COLO829 (cell line): ENCODE measurements at regions not wholly inside any gene's neighbourhood (a gene's known extent, or its start where the extent isn't known, plus 50 kb on each side); places are given as distances from the start of the nearest gene placed in this dataset.
A peak's percentile ranks its signal among the peaks of the same experiment; 100 is the strongest.
"Not testable (repeated sequence)": the region's sequence is repeated elsewhere in the genome, so short reads cannot be mapped to it uniquely, and the experiment has no call there.

Source experiments
- DNase-seq: peaks from one replicate; pipeline ENCODE4 v3.0.0; 2012; ENCODE audit warnings: low spot score

- no peak for DNase-seq
Observed at GRCh38 chr2:192775459-192776262, 580.9 kb upstream of the TMEFF2 start.

GRCh38 chr2:192775011-192775410, 580.3 kb upstream of the TMEFF2 start:
- DNase-seq, result no peak

DNA sequence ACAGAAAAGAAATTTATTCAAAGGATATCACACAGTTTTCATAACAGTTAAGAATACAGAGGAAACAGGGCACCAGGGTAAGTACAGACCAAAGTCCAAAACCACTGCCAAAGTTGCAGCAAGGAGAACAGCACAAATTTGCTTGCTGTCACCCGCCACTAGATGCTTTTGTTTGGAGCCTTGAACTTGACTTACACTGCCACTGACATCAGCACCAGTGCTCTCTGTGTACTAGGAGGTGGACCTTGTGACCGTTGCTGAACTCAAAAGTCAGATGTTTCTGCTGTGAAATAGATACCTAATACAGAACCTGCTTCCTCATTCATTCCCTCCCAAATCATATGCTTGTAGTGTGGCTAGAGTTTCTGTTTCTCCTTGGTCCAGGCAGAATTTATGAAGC, 578.3 kb upstream of the TMEFF2 start:
- DNase-seq, result no peak

GRCh38 chr2:192749611-192750200, 555.0 kb upstream of the TMEFF2 start:
- no peak for DNase-seq

- DNase-seq, result peak; percentile 4
Observed at GRCh38 chr2:192741889-192742288, 547.2 kb upstream of the TMEFF2 start.

GRCh38 chr2:192735447-192735846, 540.7 kb upstream of the TMEFF2 start:
- DNase-seq, result no peak

DNA sequence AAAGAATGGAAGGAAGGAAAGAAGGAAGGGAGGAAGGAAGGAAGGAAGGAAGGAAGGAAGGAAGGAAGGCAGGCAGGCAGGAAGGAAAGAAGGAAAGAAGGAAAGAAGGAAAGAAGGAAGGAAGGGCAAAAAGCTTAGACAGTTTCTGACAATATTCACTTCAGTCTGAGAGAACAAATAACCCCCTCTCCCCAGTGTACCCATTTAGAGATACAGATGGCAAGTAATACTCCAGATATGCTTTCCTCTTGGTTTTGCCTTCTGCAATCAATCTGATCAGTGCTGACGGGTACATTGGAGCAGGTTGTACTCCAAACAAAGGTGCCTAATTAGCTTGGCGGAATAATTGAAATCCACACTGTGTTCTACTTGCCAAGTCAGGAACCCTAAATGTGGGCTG, 534.6 kb upstream of the TMEFF2 start:
- no peak for DNase-seq

DNA sequence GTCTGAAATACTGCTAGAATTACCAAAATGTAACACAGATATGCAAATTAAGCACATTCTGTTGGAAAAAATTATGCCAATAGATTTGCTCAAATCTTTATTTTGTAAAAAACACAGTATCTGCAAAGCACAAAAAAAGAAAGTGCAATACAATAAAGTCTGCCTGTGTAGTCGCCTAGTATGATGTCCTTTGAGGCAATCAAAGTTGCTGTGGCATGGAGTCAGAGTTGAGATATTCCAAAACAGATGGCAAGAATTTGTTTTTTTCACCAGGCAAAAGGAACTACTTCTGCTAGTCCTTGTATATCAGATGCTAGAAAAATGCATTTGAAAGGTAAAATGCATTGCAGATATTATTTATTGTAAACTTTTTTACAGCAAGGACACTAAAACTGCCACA, 531.3 kb upstream of the TMEFF2 start:
- no peak for DNase-seq

GRCh38 chr2:192719629-192720028, 524.9 kb upstream of the TMEFF2 start:
- DNase-seq, result no peak

GRCh38 chr2:192718340-192718739, 523.6 kb upstream of the TMEFF2 start:
- no peak for DNase-seq

- no peak for DNase-seq
Observed at GRCh38 chr2:192700934-192701333, 506.2 kb upstream of the TMEFF2 start.

DNA sequence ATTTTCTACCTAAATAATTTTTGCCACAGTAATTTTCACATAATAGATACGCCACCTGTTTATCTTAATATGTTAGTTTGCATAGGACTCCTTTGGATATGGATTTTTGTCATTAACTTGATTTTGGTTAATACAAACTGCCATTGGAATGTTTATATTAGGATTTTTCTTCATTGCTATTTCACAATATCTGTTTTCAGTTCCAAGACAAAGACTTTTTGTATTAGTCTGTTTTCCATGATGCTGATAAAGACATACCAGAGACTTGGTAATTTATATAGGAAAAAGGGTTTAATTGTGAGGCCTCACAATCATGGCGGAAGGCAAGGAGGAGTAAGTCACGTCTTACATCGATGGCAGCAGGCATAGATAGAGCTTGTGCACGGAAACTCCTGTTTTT, 503.1 kb upstream of the TMEFF2 start:
- DNase-seq, result no peak

DNA sequence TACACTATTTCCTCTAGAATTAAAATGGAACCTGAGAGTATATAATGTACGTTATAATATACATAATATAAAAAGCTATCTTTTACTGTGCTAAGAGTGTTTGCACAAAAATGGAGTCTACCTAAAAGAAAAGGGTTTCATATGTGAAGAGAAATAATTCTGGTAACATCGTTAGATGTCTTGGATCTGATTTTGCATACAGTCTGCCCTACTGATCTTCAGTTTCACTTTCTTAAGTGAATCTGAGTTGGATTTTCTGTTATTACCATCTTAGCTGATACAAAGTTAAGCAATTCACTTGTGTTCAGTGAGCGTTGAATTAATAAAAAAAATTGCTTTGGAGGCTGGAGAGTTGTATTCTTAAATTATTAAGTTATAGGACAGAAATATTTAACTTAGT, 502.1 kb upstream of the TMEFF2 start:
- no peak for DNase-seq

DNA sequence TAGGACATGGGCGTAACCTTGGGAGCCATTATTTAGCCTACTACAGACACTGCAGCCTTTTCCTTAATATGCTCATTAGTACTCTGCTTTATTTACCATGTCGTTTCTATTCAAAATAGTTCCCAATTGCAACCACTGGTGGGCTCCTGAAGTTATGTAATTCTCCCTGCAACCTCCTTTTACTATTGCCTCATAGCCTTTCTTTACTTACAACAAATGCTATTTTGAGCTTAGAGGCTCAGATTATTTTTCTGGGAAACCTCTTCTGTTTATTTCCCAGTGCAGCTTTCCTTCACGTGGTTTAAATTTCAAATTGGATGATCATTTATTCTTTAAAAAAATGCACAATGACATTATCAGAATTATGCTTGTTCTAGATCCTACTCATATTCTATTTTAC, 492.3 kb upstream of the TMEFF2 start:
- no peak for DNase-seq

GRCh38 chr2:192682511-192682910, 487.8 kb upstream of the TMEFF2 start:
- not testable (repeated sequence) for DNase-seq

DNA sequence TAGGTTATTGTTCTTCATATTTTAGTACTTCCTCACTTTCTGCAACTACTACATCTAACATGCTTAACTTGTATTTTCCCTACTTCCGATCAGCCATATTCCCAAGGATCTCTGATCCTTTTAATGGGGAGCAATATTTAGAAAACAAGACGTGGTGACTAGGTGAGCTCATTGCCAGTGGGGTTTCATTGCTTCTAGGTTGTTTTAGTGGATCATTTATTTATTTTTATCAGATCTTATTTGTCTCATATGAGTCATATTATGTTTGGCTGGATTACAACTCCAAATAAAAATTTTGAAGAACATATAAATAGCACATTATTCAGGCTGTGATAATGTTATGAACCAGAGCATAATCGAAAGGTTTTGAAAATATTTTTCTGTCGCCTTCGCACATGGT, 480.9 kb upstream of the TMEFF2 start:
- DNase-seq, result no peak

DNA sequence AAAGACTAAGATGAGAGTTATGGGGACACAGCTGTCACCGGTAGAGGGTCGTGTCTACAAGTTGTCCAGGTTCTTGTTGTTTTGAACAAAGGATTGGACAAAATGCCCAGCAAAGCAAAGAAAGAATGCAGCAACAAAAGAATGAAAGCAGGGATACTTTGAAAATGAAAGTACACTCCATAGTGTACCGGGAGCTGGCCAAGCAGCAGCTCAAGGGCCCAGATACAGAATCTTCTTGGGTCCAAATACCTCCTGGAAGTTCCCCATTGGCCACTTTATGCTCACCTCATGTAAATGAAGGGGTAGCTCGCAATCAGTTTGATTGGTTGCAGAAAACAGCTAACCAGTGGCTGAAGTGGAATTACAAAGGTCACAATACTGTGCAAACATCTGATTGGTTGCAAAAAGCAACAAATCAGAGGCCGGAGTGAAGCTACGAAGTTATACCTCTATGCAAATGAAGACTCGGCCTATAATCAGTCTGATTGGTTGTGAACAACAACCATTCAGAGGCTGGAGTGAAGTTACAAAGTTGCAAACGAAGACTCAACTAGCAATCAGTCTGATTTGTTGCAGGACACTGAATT, 474.9 kb upstream of the TMEFF2 start:
- DNase-seq, result no peak

GRCh38 chr2:192660555-192660954, 465.8 kb upstream of the TMEFF2 start:
- not testable (repeated sequence) for DNase-seq

GRCh38 chr2:192657362-192657761, 462.6 kb upstream of the TMEFF2 start:
- DNase-seq, result no peak

- no peak for DNase-seq
Observed at GRCh38 chr2:192655916-192656315, 461.2 kb upstream of the TMEFF2 start.

DNA sequence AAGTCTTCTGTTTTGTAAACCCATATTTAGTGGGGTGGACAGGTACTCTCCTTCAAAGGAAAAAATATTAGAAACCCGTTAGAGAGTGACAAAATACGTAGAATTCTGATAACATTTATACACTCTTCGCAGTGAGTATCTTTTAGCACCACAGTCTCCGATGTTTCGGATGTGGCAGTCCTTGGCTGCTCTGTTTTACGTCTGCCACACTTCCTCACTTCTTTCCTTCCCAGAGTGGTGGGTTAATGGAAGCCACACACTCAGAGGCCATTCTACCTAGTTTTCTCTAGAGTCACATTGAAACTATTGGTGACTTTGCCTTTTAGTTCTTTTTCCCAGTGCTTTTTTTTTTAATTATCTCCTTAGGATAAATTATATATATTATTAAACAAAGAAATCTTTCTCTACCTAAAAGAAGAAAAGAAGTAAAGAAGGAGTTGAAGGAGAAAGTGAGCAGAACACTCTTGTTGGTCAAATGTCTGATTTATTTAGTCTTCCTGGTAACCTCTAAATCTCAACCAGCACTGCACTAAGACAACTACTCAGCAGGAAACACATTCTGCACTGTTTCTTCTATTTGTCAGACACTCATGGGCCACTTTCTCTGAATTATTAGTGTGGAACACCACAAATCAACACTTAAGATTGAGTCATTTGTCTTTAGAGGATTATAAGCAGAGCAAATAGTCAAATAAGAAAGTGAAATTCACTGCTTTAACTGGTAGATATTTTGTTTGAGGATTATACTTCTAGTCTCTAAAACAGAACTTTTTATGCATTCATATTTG, 451.3 kb upstream of the TMEFF2 start:
- DNase-seq, result no peak

DNA sequence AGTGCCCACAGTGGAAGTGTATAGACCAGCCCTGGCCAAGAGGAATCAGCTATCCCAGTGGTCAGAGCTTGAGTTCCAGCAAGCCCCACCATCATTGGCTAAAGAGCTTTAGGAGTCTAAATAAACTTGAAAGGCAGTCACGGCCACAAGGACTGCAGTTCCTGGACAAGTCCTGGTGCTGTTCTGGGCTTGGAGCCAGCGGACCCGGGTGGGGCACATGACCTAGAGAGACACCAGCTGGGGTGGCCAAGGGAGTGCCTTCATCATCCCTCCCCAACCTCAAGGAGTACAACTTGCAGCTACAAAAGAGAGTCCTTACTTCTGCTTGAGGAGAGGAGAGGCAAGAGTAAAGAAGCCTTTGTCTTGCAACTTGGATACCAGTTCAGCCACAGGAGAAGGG, 439.8 kb upstream of the TMEFF2 start:
- DNase-seq, result no peak

DNA sequence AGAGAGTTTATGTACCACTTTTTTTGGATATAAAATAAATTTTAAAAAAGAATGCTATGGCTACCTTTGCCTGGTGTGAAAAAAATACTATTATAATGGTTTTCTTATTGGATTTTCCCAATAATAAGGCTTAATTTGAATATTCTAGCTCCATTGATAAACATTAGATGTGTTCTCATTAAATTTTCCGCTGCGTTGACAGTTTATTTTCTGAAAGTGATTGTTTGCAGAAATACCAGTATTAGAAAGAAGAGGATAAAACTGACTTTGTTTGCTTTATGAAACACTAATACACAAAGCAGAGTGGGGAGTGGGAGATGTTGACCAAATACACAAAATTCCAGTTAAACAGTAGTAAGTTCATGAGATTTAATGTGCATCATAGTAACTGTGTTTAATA, 433.3 kb upstream of the TMEFF2 start:
- no peak for DNase-seq
